ENCODE measurements at regions not wholly inside any gene's neighbourhood (a gene's known extent, or its start where the extent isn't known, plus 50 kb on each side); places are given as distances from the start of the nearest gene placed in this dataset.
"Not testable (repeated sequence)": the region's sequence is repeated elsewhere in the genome, so short reads cannot be mapped to it uniquely, and the experiment has no call there.

DNA sequence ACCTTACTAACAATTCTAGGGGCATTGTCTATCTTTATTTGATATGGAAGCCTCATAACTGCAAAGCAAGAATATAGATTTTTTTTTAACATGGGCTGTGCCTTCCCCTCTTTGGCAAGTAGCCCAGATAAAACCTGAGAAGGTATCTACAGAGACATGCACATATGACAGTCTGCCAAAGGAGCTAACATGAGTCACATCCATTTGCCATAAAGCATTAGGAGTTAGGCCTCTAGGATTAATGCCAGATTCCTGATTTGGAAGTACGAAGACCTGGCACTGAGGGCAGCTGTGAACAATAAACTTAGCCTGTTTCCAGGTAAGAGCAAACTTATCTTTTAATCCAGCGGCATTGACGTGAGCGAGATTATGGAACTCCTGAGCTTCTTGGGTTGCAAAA, 808.7 kb downstream of the SLC6A15 start:
- DNase-seq: not testable (repeated sequence)

GRCh38 chr12:84101963-84102362, 810.6 kb downstream of the SLC6A15 start:
- not testable (repeated sequence) for DNase-seq

GRCh38 chr12:84099591-84099990, 813.0 kb downstream of the SLC6A15 start:
- not testable (repeated sequence) for DNase-seq

- DNase-seq: no peak
Measured at GRCh38 chr12:84091651-84092050, 820.9 kb downstream of the SLC6A15 start.

- DNase-seq: no peak
Measured at GRCh38 chr12:84089356-84089755, 823.2 kb downstream of the SLC6A15 start.

DNA sequence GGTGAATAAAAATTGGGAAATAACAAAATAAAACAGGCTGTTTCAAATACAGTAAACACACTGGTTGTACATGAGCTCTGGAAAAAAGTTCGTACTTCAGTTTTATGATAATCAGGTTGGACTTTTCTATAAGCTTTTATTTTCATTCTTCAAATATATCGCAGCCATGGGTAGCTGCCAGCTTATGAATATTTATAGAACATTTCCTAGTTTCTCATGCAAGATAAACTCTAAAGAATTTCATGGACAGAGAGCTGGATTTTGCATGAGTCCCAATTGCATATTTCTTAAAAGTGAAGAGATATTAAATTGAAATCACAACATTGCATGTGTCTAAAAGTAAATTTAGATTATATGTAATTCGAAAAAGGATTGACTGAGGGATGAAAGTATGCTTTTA, 827.6 kb downstream of the SLC6A15 start:
- DNase-seq: no peak

DNA sequence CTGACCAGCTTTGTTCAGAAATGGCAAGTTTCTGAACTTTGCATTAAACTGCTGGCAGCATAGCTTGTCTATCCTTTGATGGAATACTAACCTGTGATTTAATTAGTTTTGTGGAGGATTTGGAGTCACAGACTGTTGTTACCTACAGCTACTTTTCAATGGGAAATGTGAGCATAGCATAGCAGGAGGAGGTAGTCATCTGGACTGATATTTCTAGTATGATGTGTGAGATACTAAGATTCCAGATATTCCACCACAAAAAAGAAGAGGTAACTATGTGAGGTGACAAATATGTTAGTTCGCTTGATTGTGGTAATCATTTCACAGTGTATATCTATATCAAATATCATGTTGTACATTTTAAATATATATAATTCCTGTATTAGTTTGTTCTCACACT, 833.0 kb downstream of the SLC6A15 start:
- no peak for DNase-seq

- DNase-seq: no peak
Measured at GRCh38 chr12:84077679-84078078, 834.9 kb downstream of the SLC6A15 start.

DNA sequence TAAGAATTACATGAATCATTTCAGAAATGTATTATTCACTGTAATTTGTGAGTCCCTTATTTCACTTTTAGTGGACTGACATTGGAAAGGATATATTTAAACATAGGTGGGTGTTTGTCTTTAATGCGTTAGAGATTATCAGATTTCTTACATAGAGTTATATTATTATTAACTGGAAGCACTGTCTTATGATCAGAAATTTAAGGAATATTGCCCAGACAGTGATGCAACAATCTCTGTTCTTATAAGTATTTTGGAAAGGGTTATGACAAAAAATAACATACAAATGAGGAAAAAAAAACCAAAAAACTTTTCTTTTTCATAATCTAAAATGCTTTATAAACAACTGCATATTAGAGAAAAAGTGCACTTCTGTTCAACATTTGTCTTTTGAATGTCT, 836.6 kb downstream of the SLC6A15 start:
- no peak for DNase-seq

DNA sequence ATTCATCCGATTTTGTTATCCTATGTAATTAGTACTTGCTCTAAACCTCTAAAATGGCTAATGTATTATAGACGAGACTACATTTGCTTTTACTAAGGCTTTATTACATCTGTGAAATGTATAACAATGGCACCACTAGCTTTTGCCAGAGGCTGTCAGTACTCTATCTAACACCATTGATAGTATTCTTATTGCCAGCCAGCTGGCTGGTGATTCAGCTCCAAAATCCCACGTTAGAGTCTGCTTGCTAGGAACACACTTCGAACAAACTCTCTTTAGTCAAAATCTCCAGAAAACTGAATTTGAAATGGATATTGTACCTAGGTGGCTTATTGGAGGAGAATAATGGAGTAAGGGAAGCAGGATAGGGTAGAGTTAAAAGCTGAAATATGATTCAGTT, 839.2 kb downstream of the SLC6A15 start:
- no peak for DNase-seq

DNA sequence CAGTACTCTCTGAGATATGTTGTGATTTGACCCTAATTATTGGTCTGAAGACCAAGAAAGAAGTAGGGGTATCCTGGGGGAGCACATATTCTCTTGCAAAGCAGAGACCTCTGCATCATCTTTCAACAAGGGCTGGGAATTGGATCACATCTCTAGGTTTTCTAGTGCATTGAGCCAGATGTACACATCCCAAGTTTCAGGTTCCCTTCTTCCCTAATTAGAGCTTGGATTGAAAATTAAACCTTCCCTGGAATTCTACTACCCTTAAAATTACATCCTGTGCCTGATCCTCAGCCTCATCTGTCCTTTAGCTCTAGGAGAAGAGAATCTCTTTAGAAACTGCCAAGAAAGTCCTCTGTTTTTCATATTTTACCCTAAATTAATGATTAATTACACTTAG, 839.6 kb downstream of the SLC6A15 start:
- DNase-seq: no peak

- no peak for DNase-seq
Measured at GRCh38 chr12:84070292-84070691, 842.3 kb downstream of the SLC6A15 start.

GRCh38 chr12:84069699-84070098, 842.9 kb downstream of the SLC6A15 start:
- no peak for DNase-seq

GRCh38 chr12:84069198-84069597, 843.4 kb downstream of the SLC6A15 start:
- no peak for DNase-seq

DNA sequence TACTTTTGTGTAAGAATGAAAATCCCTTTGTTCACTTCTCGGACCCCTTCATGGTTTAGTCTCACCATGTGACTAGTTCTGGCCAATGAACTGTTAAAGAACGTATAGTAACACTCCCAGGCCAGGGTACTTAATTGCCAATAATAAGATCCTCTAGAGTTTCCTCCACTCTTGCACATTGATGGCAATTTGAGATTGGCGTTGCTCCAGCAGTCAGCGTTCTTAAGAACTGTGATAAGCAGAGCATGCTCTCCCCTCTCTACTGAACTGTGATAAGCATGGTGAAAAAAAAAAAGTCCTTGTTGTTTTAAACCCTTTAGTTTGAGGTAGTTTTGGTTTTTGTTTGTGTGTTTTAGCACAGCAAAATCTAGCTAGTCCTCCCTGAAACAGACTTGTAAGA, 854.5 kb downstream of the SLC6A15 start:
- no peak for DNase-seq

DNA sequence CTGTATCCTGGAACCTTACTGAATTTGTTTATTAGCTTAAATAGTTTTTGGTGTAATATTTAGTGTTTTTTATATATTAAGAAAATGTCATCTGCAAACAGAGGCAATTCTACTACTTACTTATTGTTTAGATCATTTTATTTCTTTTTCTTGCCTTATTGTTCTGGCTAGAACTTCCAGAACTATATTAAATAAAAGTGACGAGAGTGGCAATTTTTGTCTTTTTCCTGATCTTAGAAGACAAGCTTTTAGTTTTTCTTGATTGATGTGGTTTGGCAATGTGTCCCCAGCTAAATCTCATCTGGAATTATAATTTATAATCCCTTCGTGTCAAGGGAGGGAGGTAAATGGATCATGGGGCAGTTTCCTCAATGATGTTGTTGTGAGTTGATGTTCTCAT, 857.8 kb downstream of the SLC6A15 start:
- no peak for DNase-seq

DNA sequence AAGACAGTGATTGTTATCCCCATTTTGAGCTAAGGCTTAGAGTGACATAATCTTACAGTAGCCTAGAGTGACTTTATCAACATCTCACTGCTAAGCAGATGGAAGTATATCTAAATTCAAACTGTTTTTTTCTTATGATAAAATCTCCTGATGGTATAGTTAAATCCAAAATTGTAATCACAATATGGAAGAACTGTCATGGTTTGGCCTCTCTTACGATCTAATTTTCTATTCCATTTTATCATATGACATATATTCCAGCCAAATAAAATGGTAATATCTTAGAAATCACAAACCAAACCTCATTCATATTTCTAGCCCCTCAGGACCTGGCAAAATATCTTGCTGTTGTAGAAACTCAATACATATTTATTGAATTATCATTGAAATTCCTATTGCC, 864.7 kb downstream of the SLC6A15 start:
- no peak for DNase-seq

- DNase-seq: no peak
Measured at GRCh38 chr12:84046859-84047258, 865.7 kb downstream of the SLC6A15 start.

GRCh38 chr12:84043355-84043754, 869.2 kb downstream of the SLC6A15 start:
- DNase-seq: no peak

GRCh38 chr12:84038242-84038641, 874.4 kb downstream of the SLC6A15 start:
- DNase-seq: no peak

DNA sequence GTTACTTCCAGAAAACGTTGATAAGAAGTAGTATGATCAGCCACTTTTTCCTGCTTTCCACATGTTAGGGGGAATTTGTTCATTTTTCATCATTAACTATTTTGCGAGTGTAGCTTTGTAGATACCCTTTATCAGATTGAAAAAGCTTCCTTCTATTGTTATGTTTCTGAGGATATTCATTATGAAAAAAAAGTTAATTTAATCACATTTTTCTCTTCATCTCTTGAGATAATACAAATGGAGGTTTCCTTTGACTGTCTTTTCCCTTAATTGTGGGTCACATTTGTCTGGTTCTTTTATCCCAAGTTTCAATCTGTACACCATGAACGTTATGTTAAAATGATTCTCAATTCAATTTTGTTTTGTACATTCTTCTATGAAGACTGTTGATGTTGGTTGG, 875.7 kb downstream of the SLC6A15 start:
- DNase-seq: no peak

DNA sequence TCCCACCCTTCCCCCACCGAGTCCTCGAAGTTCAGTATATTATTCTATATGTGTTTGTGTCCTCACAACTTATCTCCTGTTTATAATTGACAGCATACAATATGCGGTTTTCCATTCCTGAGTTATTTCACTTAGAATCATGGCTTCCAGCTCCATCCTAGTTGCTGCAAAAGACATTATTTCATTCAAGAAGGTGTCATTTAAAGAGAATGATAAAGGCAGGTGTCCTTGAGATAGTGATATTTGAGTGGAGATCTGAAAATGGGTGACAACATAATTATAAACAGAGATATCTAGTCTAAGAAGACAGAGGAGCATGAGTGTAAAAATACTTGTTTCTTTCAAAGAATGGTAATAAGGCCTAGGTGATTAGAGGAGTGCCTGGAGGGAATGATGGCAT, 876.8 kb downstream of the SLC6A15 start:
- no peak for DNase-seq

DNA sequence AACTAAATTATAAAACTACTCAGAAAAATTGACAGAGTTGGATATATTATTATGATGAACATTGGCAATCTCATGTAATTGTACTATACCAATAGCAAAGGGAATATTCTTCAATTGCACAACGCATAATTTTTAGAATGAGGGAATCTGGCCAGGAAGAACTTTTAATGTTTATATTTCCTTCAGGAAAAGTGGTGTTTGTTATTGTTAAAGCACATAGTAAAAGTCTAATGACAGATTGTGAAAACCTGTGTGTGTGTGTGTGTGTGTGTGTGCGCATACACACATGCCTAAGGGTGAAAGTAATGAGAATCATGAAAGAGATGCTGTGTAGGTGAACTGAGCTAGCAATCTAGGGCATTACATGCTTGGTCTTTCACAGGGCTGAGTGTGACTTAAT, 877.7 kb downstream of the SLC6A15 start:
- DNase-seq: no peak

- no peak for DNase-seq
Measured at GRCh38 chr12:84033162-84033561, 879.4 kb downstream of the SLC6A15 start.

GRCh38 chr12:84018556-84019179, 893.9 kb downstream of the SLC6A15 start:
- DNase-seq: not testable (repeated sequence)

- DNase-seq: no peak
Measured at GRCh38 chr12:84016956-84017355, 895.6 kb downstream of the SLC6A15 start.
